ENCODE measurements at regions not wholly inside any gene's neighbourhood (a gene's known extent, or its start where the extent isn't known, plus 50 kb on each side); places are given as distances from the start of the nearest gene placed in this dataset.

DNA sequence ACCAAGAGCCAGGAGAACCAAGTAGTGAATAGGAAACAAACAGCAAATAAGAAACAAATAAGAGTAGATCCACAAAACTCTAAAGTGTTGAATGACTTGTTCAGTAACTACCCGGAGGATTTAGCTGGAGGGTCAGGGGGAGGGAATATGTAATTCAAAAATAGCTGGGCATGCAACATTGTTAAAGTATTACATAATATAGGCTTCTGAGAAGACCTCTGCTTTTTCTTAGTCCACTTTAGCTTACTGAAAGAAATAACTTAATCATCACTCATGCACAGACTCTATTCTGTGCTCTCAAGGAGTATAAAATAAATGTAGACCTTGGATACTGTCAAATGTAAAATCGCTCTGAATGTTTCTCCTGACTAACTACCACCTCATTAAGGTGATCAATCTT, 183.2 kb upstream of the POU5F2 start:
- Histone ChIP-seq H2BK120ac (ENCODE audit: low read depth, low read length, poor library complexity, severe bottlenecking) (no peak overlapping the region), H3T11ph (ENCODE audit: low read length) (no peak overlapping the region), H3K14ac (ENCODE audit: insufficient read depth, low read length) (no peak overlapping the region), H3K23me2 (ENCODE audit: insufficient read length, low read depth, low read length, poor library complexity, severe bottlenecking) (no peaks in the 10 kb centered on the region), H2BK12ac (ENCODE audit: insufficient read length, low read depth, low read length) (no peak overlapping the region), H4K20me1 (ENCODE audit: control insufficient read depth, insufficient read depth, insufficient read length) (no peaks in the 10 kb centered on the region), H3K23ac (ENCODE audit: insufficient read length, low read depth, low read length) (no peak overlapping the region), H2AFZ (ENCODE audit: low read length) (no peak overlapping the region), H2BK15ac (ENCODE audit: low read depth, low read length) (no peak overlapping the region), H3K4ac (ENCODE audit: low read depth, low read length) (no peak overlapping the region), H3K79me1 (ENCODE audit: insufficient read depth, low read depth, low read length, poor library complexity, severe bottlenecking) (no peaks in the 10 kb centered on the region), H4K91ac (ENCODE audit: insufficient read length, low read depth, low read length) (no peak overlapping the region), H3K4me1 (ENCODE audit: insufficient read depth, low read length) (no peaks in the 10 kb centered on the region), H3K18ac (ENCODE audit: insufficient read length, low read depth, low read length) (no peak overlapping the region), H3K56ac (ENCODE audit: insufficient read length, low read depth, low read length) (no peak overlapping the region), H2BK5ac (ENCODE audit: insufficient read length, low read length) (no peak overlapping the region), H3K4me2 (ENCODE audit: insufficient read depth, insufficient read length, low read length) (no peak overlapping the region), H3K9ac (ENCODE audit: extremely low read depth, insufficient read length, low read length) (no peak overlapping the region), H2AK5ac (ENCODE audit: insufficient read length, low read length) (no peak overlapping the region), H4K8ac (replicated peaks; ENCODE audit: insufficient read length, low read depth, low read length) (no peak overlapping the region), H3K27ac (ENCODE audit: insufficient read length, low read depth, low read length) (no peak overlapping the region), H3K9me3 (ENCODE audit: control insufficient read depth, low read depth, low read length) (no peaks in the 10 kb centered on the region), H3K79me2 (ENCODE audit: insufficient read depth, low read length) (no peaks in the 10 kb centered on the region), H2BK20ac (ENCODE audit: low read depth, low read length, poor library complexity, severe bottlenecking) (no peak overlapping the region), H4K5ac (ENCODE audit: insufficient read length, low read depth, low read length) (no peak overlapping the region), H3K27me3 (ENCODE audit: insufficient read depth, low read length) (no peaks in the 10 kb centered on the region)
- no peaks in the 10 kb centered on the region for H3K27me3 Mint-ChIP-seq (ENCODE audit: low read depth)
- DNase-seq: no peak
- H3K27ac Mint-ChIP-seq: no peak overlapping the region
- no peaks in the 10 kb centered on the region for H3K36me3 Mint-ChIP-seq (ENCODE audit: insufficient read depth in 1 of 3, low read depth in 3 of 3)
- no CpG with 5 or more reads among the region's 2 CpGs for whole genome bisulfite sequencing (ENCODE audit: extremely low coverage, insufficient read length, low lambda C conversion rate)
- no peak overlapping the region for H3K4me3 Mint-ChIP-seq
- peaks cover 9 to 11% of the 10 kb centered on the region in 2 experiments for H3K4me1 Mint-ChIP-seq
- TF ChIP-seq, protein P1, sequence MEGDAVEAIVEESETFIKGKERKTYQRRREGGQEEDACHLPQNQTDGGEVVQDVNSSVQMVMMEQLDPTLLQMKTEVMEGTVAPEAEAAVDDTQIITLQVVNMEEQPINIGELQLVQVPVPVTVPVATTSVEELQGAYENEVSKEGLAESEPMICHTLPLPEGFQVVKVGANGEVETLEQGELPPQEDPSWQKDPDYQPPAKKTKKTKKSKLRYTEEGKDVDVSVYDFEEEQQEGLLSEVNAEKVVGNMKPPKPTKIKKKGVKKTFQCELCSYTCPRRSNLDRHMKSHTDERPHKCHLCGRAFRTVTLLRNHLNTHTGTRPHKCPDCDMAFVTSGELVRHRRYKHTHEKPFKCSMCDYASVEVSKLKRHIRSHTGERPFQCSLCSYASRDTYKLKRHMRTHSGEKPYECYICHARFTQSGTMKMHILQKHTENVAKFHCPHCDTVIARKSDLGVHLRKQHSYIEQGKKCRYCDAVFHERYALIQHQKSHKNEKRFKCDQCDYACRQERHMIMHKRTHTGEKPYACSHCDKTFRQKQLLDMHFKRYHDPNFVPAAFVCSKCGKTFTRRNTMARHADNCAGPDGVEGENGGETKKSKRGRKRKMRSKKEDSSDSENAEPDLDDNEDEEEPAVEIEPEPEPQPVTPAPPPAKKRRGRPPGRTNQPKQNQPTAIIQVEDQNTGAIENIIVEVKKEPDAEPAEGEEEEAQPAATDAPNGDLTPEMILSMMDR (conservative IDR thresholded peaks at IDR 0.05): no peak
- H3K9me3 Mint-ChIP-seq: no peaks in the 10 kb centered on the region

Measured in H9 (cell line).